ENCODE measurements at regions not wholly inside any gene's neighbourhood (a gene's known extent, or its start where the extent isn't known, plus 50 kb on each side); places are given as distances from the start of the nearest gene placed in this dataset.

DNA sequence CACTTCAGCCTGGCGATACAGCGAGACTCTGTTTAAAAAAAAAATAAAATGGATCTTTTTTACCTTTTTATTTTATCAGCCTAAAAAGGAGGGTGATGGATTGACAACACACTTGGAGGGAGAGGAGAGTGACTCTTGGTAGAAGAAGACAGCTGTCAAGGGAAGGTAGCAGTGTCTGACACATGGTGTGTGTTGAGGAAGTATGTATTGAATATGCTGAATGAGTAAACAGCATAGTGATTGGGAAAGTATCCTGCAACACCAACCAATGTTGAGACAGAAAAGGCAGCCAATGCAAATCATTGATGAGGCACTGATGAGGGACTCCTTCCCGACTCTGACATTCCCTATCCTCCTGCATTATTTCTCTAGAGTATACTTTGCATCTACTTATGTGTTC is 306.4 kb downstream of the LPIN1 start:
- TF ChIP-seq MAFK (IDR thresholded peaks at IDR 0.05; ENCODE audit: partially characterized antibody) = no peak
- no peak for TF ChIP-seq EHF (CRISPR knock-in tag; IDR thresholded peaks at IDR 0.05)
- TF ChIP-seq HOXA7 (CRISPR knock-in tag; IDR thresholded peaks at IDR 0.05) = no peak
- TF ChIP-seq NR3C1 (IDR thresholded peaks at IDR 0.05) = no peak
- no peak for TF ChIP-seq FOXS1 (CRISPR knock-in tag; IDR thresholded peaks at IDR 0.05)
- TF ChIP-seq CBX2 (IDR thresholded peaks at IDR 0.05; ENCODE audit: borderline replicate concordance, low read depth) = no peak
- TF ChIP-seq RFX5 (IDR thresholded peaks at IDR 0.05) = no peak
- TF ChIP-seq, protein P1, sequence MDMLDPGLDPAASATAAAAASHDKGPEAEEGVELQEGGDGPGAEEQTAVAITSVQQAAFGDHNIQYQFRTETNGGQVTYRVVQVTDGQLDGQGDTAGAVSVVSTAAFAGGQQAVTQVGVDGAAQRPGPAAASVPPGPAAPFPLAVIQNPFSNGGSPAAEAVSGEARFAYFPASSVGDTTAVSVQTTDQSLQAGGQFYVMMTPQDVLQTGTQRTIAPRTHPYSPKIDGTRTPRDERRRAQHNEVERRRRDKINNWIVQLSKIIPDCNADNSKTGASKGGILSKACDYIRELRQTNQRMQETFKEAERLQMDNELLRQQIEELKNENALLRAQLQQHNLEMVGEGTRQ (IDR thresholded peaks at IDR 0.05) = no peak
- TF ChIP-seq HEYL (CRISPR knock-in tag; IDR thresholded peaks at IDR 0.05) = no peak
- TF ChIP-seq ESRRA (IDR thresholded peaks at IDR 0.05; ENCODE audit: borderline replicate concordance, low read length) = no peak
- TF ChIP-seq, protein P2, sequence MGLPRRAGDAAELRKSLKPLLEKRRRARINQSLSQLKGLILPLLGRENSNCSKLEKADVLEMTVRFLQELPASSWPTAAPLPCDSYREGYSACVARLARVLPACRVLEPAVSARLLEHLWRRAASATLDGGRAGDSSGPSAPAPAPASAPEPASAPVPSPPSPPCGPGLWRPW (IDR thresholded peaks at IDR 0.05) = no peak
- TF ChIP-seq MAZ (IDR thresholded peaks at IDR 0.05; ENCODE audit: borderline replicate concordance, low read depth, low read length) = no peak
- TF ChIP-seq FOSB (CRISPR knock-in tag; IDR thresholded peaks at IDR 0.05) = no peak
- TF ChIP-seq BHLHE40 (IDR thresholded peaks at IDR 0.05; ENCODE audit: low read depth, low read length) = no peak
- TF ChIP-seq SREBF2 (IDR thresholded peaks at IDR 0.05) = no peak
- no peak for TF ChIP-seq ZNF302 (CRISPR knock-in tag; IDR thresholded peaks at IDR 0.05)
- no peak for TF ChIP-seq HOXB5 (CRISPR knock-in tag; IDR thresholded peaks at IDR 0.05)
- TF ChIP-seq NPAS2 (CRISPR knock-in tag; IDR thresholded peaks at IDR 0.05; ENCODE audit: borderline replicate concordance) = no peak
- TF ChIP-seq KDM5A (IDR thresholded peaks at IDR 0.05) = no peak
- DNase-seq (ENCODE audit: low read depth in 1 of 2, low spot score in 1 of 2) (no peak), FAIRE-seq (no peak), ATAC-seq (no peak)
- Histone ChIP-seq H3K4me3 (no peak overlapping the region), H3K9me3 (peaks cover 5% of the 10 kb centered on the region; the same call in 1 of the 3 replicates), H3K27ac (no peak overlapping the region), H3K4me2 (no peak overlapping the region), H3K4me1 (peaks cover 9% of the 10 kb centered on the region; the same call in 2 of the 3 replicates)
- ChIA-PET CTCF (no interaction called here), POLR2A (no interaction called here)
- WGBS (ENCODE audit: missing lambda C conversion rate) = 11% methylated on average over 3 of the region's 3 CpGs

DNA sequence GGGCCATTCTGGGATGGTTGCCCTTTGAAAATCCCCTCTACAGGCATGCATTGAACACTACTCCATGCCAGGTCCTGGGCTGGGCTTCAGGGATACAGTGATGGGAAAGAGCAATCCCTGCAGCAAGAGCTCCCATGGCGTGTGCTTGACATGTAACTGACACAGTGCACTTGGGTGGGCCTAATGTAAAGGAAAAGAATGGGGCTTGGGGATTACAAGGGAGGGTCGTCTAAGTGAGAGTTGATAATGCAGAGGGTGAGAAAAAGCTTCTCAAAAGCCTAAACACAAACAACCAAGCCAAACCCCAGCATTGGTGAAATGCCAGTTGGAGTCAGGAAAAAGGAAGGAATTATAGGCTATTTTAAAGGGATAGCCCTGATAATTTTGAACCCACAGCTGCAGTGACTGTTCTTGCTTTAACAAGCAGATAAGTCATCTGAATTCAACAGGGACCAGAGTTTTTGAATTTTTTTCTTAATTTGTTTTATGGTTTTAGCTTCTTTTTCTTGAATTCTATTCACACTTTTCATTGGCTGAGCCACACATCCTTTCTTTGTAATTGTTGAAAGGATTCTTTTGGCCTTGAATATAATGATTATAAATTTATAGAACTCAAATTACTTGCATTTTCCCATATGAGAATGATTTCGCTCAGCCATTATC is 308.7 kb downstream of the LPIN1 start:
- no peak overlapping the region for H3K4me2 ChIP-seq
- WGBS (ENCODE audit: missing lambda C conversion rate) = 18% methylated on average over 3 of the region's 3 CpGs
- TF ChIP-seq HOXB5 (CRISPR knock-in tag; IDR thresholded peaks at IDR 0.05) (no peak), MAFK (IDR thresholded peaks at IDR 0.05; ENCODE audit: partially characterized antibody) (no peak), POLR2A (IDR thresholded peaks at IDR 0.05; ENCODE audit: low read length) (no peak), KDM5A (IDR thresholded peaks at IDR 0.05) (no peak)
- no peak overlapping the region for H3K27ac ChIP-seq
- H3K4me3 ChIP-seq = no peak overlapping the region
- H3K4me1 ChIP-seq = peaks cover 9% of the 10 kb centered on the region; the same call in 2 of the 3 replicates
- H3K9me3 ChIP-seq = peaks cover 5% of the 10 kb centered on the region; the same call in 1 of the 3 replicates
- ATAC-seq (no peak), DNase-seq (ENCODE audit: low read depth in 1 of 2, low spot score in 1 of 2) (no peak), FAIRE-seq (no peak)
- ChIA-PET POLR2A (no interaction called here), CTCF (no interaction called here)

DNA sequence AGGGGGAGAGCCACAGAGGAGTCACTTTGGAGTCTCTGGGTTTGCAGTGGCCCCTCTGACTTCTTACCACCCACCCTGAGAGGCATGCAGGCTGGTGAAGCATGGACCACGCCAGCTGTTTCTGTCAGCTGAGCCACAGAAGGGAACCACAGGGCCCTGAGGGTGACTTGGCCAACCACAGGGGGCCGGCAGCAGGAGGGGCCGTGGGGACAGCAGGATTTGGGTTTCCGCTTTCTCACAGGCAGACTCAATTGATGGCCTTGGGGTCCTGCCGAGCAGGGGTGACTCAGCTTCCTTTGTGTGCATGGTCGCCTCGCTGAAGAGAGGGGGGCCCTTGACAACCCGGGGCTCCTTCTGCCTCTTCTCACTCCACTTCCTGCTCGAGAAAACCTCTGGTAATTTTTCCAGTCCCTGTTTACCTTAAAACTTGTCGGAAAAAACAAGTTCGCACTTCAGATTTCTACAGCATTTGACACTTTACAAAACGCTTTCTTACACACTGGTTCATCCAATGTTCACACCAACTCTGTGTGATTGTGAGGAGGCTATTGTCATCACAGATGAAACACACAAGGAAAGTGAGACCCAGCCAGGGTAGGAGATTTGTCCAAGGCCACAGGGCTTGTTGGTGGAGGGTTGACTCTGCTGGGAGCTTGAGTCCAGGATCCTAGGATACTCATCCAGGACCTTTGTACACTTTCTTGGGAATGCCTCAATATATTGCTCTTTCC is 311.2 kb downstream of the LPIN1 start:
- FAIRE-seq (no peak), DNase-seq (ENCODE audit: low read depth in 1 of 2, low spot score in 1 of 2) (no peak), ATAC-seq (no peak)
- Histone ChIP-seq H3K4me1 (no peaks in the 10 kb centered on the region), H3K4me3 (no peak overlapping the region), H3K27ac (no peak overlapping the region), H3K9me3 (peaks cover 5% of the 10 kb centered on the region; the same call in 1 of the 3 replicates), H3K4me2 (no peak overlapping the region)
- ChIA-PET POLR2A (no interaction called here), CTCF (interaction anchor here (0.9 kb wide), 1 partner anchor 9 kb away, joined by 3 read pairs; no protein-coding TSS in a partner anchor)
- 32% methylated on average over 12 of the region's 12 CpGs for WGBS (ENCODE audit: missing lambda C conversion rate)
- no peak for TF ChIP-seq NPAS2 (CRISPR knock-in tag; IDR thresholded peaks at IDR 0.05; ENCODE audit: borderline replicate concordance)
- TF ChIP-seq EHMT2 (IDR thresholded peaks at IDR 0.05; ENCODE audit: low read depth) = no peak
- TF ChIP-seq CBX2 (IDR thresholded peaks at IDR 0.05; ENCODE audit: borderline replicate concordance, low read depth) = no peak
- TF ChIP-seq, protein P3, sequence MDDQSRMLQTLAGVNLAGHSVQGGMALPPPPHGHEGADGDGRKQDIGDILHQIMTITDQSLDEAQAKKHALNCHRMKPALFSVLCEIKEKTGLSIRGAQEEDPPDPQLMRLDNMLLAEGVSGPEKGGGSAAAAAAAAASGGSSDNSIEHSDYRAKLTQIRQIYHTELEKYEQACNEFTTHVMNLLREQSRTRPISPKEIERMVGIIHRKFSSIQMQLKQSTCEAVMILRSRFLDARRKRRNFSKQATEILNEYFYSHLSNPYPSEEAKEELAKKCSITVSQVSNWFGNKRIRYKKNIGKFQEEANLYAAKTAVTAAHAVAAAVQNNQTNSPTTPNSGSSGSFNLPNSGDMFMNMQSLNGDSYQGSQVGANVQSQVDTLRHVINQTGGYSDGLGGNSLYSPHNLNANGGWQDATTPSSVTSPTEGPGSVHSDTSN (IDR thresholded peaks at IDR 0.05) = no peak
- no peak for TF ChIP-seq ZC3H11A (IDR thresholded peaks at IDR 0.05)
- TF ChIP-seq, protein P4, sequence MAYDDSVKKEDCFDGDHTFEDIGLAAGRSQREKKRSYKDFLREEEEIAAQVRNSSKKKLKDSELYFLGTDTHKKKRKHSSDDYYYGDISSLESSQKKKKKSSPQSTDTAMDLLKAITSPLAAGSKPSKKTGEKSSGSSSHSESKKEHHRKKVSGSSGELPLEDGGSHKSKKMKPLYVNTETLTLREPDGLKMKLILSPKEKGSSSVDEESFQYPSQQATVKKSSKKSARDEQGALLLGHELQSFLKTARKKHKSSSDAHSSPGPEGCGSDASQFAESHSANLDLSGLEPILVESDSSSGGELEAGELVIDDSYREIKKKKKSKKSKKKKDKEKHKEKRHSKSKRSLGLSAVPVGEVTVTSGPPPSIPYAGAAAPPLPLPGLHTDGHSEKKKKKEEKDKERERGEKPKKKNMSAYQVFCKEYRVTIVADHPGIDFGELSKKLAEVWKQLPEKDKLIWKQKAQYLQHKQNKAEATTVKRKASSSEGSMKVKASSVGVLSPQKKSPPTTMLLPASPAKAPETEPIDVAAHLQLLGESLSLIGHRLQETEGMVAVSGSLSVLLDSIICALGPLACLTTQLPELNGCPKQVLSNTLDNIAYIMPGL (CRISPR knock-in tag; IDR thresholded peaks at IDR 0.05; ENCODE audit: borderline replicate concordance) = no peak

Measured in A549 (cell line).